DMS114 treated with DMSO at 0.1 percent for 48 hours (cell line): ENCODE measurements at regions not wholly inside any gene's neighbourhood (a gene's known extent, or its start where the extent isn't known, plus 50 kb on each side); places are given as distances from the start of the nearest gene placed in this dataset.

Experiments used
- DNase-seq: peaks from one replicate; lab custom pipeline; 2025; ENCODE audit not compliant: unreplicated experiment; lab: John Stamatoyannopoulos, UW

DNA sequence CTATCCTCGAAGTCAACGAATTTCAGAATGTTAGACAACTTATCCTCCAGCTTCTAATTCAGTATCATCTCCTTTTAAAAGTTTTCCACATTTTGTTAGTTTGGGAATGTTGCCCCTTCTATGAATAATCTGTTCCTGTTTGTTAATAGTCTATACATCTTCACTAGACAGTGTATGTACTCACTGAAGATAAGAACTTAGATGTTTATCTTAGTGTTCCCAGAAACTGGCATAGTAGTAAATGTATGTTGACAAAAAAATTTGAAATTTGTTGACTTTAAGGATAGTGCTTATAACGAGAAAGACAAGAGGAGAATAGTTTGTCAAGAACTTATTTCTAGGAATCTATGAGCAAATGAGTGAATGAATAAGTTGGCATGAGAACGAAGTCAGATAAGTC is 162.0 kb upstream of the GULP1 start:
- no peak for DNase-seq

DNA sequence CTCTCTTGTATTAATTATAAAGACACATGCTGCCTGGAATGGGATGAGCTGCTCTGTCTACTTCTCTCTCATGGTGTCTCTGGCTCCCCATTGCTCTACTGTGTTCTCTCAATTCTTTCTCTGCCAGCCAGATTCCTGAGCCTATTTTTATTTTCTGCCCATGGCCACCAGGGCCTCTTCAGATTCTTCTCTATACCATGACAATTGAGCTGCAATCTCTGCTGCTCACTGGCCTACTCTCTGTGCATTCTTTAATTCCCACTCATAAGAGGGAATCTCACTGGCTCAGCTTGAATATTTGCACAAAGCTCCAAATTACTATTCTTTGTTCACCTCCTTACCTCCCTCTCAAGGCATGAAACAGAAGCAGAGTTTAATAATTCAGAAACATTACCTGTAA is 161.4 kb upstream of the GULP1 start:
- DNase-seq = no peak

DNA sequence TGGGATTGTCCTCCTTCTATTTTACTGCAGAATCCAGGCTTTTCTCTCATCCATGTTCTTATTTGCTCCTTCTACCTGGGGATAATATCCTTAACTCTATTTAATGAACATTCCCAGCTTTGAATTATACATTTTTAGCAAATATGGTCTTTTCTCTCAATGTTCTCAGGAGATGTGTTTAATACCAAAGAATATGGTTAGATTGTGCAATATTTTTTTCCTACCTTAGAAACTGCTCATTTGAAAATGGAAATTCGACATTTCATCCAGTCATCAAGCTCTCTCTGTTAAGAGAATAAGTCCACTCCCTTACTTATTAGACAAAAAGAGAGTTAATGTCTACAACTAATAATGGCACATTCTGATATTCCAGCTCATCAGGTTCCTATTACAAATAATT is 160.4 kb upstream of the GULP1 start:
- no peak for DNase-seq

DNA sequence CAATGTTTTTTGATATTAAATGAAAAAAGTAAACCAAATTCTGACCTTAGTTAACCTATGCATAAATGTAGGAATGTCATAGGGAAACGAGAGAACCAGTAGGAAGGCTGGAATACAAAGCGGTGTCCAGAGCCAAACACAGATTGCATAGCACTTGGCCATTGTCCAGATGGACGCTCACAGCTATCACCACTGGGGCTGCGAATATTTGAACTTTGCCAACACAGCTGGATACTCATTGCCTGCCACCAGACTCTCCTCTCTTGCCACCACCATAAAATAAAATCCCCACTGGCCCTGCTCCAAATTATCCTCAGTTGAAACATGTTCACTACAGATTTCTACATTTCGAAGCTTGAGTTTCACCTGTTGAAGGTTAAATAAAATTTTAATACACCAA is 159.3 kb upstream of the GULP1 start:
- DNase-seq = no peak

DNA sequence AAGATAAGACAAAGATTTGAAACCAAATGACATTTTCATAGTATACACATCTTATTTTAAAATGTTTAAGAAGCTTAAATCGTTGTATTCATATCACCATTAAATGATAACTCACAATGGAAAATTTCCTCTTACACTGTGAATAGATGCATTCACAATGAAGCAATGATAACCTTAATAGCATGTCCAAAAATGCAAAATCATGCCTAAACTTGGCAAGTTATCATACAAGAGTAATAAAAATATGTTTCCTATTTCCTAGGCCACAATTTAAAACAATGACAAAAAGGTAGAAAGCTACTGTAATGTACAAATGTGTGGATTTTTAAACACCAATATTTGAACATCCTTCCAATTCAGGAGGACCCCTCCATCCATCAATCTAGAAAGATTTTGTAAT is 157.4 kb upstream of the GULP1 start:
- no peak for DNase-seq

DNA sequence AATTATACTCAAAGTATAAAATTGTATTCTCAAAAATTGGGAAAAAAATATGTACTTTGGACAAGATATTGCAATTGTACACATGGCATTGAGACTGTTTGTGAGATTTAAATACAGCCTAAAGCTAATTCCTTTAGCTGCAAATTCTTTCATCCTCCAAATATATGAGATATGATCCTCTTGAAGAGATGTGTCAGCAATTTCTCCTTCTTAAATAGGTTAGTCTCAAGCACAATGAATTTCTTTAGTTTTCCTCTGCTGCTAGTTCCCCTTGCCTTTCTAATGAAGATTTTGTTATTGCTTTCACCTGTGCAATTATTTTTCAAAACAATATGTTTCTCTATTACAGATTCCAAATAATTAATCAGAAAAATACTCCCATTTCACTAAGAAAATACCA is 153.4 kb upstream of the GULP1 start:
- DNase-seq = no peak

DNA sequence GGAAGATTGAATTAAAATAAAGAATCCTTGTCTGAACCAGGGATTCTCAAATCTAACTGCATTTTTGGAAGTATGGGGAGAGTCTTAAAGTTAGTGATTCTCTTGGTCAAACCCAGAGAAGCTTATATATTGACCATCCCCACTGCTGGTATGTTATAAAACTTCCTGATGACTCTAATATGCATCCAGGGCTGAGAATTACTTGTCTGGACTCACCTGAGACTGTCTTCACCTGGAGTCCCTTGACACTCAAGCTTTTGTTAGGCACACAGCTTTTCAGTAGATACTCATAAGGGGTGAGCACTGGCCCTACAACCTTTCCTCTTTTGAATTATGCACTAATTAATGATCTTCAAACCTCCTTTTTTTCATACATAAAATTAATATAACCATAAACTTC is 149.6 kb upstream of the GULP1 start:
- no peak for DNase-seq

DNA sequence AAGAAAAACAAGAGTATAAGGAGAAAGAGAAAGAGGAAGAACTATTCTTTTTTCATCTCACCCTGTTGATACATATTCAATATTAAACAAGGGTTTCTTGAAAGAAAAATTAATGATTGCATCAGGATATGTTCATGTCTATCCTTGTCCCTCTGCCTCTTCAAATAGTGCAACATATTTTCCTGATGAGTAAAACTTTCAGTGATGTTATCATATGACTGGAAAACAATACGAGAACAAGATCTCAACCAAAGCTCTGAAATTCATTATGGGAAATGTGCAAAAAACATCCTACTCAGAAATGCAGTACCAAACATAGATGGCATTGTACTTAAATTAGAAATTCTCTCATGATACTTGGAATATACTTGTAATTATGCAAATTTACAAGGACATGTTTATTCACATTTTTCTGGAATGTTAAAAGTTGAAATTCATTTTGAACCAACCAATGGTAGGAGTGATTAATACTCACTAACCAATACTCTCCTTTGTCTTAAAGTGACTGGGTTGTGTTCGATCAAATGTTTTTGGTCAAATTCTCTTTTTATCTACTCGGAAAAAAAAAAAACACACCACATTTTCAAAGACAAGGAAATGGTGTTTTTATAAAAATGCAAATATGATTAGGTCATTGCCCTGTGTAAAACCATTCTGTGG is 148.9 kb upstream of the GULP1 start:
- DNase-seq = no peak

DNA sequence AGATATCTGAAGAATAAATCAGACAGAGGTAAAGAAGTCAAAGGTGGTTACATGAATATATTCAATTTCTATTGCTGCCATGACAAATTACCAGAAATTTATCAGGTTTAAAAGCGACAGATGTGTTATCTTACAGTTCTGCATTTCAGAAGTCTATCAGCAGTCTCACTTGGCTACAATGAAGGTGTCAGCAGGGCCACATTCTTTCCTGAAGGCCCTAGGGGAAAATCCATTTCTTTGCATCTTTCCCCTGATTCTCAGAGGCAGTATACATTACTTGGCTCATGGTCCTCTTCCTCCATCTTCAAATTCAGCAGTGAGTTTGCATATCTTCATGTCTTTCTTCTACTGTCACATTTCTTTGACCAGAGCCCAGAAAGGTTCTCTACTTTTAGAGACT is 145.8 kb upstream of the GULP1 start:
- DNase-seq = no peak

DNA sequence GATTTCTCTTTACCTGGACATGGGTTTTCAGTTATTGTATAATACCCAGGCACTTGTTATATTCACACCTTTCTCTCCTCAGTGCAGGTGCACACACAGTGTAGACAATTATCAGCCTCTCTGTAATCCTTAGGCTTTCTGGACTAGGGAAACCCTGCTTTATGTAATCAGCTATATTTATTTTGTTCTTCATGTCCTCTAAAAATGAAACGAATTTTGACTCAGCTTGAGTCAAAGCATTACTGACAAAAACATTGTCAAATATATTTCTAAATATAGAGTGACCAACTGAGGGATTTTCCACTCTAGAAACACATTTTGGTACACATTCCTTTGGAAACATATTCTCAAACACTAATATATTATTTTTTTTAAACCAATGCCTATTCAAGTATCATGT is 144.8 kb upstream of the GULP1 start:
- no peak for DNase-seq

DNA sequence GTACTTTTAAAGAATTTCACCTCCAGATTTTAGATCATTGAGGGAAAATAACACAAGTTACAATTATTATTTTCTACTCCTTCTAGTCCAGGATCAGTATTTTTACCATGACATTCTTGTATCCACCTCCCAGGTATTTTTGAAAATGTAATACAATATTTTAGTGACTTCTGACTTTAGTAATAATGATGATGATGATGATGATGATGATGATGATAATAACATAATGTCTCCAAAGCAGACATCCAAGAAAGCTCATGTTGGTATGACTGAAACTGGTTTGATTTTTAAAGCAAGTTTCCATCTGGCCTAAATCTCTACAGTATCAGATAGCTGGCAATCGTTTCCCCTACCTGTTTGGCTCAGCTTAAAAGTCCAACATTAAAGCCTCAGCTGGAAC is 140.0 kb upstream of the GULP1 start:
- DNase-seq = no peak

DNA sequence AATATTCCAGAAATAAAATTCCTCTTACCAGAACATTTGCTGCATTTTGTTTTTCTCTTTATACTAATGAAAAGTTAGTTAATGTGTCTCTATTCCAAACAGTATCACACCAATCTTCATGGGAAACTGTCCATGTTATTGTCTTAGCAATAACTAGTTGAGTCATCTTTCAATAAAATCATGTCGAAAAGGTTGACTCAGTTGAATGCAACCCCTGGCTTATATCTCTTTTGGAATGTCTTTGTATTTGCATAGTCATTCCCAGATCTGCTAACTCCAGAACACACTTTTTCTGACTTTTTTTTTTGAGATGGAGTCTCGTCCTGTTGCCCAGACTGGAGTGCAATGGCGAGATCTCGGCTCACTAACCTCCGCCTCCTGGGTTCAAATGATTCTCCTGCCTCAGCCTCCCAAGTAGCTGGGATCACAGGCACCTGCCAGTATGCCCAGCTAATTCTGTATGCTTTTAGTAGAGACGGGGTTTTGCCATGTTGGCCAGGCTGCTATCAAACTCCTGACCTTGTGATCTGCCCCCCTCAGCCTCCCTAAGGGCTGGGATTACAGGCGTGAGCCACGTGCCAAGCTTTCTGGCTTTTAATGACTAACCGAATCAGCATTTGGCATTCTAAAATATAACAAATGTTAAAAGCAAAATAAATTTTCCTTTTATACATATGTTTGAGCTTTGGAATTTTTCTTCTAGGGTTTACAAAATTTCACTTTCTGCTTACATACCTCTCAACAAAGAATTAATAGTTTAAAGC is 133.2 kb upstream of the GULP1 start:
- DNase-seq = no peak

DNA sequence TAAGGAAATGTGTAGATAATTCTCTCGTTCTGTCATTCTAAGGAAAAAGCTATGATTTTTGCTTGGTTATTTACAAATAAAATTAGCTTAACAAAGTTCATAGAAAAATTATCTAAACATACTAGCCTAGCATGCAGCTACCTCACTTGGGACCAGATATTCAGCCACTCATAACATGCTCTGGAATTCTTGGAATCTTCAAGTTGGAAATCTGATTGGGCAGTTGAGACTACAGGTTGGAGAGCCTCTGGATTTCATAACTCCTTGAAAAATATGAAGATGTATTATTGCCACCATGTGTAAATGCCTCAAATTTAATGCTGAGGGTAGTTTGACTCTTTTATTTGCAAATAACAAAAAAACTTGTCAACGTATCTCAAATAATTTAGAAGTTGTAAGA is 132.2 kb upstream of the GULP1 start:
- DNase-seq = no peak

DNA sequence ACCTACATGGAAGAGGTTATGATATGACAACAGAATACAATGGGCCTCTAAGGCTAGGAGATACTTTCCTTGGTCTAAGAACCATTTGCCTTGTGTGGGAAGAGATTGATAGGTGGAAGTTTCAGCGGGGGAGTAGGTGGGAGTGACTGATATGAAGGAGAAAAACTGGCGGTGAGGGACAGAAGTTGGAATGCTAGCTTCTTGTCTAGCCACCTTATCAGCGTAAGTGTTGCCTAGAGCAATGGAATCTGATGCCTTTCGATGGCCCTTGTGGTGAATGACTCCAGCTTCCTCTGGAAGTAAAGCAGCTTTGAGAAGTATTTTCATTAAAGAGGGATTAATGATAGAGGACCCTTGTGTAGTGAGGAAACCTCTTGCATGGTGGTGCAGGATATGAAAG is 121.3 kb upstream of the GULP1 start:
- no peak for DNase-seq

DNA sequence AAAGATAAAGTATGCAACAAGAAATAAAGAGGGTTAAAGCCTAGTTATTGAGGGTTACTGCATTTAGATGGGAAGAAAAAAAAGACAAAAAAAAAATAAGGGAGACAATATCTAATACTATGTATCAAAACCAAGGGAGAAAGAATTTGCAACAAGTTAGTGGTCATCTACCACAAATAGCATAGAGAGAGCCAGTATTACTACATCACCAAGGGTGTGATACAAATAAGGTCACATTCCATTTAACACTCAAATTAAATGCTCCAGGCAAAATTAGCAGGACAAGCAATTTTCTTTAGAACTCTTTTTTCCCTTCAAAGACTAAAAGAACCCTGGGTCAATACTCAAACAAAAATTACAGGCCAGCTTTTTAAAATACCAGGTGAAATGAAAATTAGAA is 115.1 kb upstream of the GULP1 start:
- DNase-seq = no peak

DNA sequence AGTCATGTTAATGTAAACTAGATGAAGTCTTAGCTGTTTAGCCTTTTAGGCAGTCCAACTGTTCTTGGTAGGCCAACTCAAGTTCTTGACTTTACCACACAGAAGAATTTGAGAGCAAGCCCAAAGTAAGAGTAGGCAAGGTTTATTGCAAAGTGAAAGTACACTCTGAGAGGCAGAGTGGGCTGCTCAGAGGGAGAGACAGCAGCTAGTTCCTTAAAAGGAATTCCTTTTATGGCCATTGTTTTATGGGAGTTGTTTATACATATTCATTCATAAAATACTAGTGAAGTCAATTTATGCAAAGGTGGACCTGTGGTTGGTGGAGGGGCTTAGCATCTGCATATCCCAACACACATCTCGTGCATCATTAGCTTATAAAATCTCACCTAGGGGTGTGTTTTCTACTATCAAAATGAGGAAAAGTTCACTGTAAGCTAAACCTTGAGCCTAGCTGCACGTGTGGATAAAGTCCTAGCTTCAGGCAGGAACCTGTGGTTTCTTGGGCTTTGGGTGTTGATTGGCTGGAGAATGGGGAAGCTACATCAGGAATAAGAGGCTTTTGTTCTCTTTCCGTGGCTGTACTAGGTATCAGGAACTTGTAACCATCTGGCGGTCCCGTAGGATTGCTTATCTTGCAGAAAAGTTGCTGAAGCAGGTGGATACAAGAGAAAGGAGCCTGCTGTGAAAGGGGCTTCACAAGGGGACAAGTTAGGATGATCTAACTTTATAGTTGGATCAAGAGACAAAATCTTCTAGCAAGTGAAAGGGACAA is 110.4 kb upstream of the GULP1 start:
- no peak for DNase-seq

DNA sequence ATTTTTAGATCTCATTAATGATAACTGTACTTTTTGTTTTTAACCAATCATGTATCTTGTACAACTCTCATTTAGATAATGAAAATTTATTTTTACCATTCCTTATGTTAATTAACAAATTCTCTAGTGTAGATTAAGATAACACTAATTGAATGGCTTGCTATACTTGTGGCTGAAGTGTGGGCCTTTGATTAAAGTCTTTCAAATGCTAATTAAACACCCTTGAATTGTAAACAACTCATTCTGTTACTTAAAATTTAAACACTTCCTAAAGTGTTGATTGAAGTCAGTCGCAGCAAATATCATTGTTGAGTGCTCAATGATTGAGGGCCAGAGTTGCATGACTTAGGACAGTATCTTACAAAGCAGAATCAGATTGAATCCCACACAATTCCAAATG is 109.8 kb upstream of the GULP1 start:
- no peak for DNase-seq

DNA sequence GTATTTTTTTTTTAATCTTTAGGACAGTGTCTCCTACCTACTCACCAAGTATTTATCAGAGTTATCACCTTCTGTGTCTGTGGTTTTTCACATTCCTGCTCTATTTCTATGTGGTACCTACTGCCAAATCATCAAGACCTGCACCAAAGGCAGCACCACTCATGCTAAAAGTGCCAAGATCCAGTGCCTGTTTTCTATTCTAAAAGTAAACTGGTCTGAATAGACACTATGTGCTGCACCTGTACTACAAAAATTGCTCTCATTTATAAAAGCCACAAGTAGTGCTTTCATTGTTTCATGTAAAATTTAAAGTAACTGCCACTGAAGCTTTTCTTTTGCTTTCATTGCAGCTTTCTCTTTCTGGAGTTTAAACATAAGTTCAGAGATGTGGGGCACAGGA is 103.9 kb upstream of the GULP1 start:
- DNase-seq = no peak

DNA sequence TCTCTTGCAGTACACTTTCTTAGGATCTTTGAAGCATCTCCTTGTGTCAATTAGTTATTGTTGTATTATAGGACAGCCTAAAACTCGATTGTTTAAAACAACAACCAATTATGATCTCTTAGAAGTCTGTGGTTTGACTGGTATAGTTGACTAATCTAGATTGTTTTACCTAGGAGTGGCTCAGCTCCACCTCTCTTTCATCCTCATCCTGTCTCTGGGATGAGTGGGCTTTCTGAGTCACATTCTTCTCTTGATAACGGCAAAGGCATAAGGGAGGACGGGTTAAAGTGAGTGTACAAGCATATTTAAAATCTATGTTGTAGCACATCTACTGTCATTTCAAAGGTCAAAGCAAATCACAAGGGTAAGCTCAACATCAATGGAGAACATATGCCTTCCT is 102.3 kb upstream of the GULP1 start:
- DNase-seq = no peak

DNA sequence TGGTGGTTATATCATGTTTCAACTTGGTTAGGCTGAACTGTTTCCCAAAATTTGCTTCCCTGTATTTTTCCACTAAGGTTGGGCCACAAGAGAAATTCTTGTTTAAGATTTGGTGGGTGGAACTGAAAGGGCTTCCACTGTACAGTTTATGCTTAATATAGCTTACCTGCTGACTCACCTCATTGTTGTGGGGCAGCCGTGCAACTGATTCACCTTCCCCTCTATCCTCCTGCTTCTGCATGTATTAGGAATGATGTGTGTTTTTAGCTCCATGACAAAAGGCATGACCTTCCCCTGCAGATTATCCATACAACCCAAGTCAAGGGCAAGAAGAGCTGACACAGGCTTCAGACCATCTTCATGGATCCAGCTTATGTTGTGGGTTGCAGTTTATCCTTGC is 98.4 kb upstream of the GULP1 start:
- no peak for DNase-seq

DNA sequence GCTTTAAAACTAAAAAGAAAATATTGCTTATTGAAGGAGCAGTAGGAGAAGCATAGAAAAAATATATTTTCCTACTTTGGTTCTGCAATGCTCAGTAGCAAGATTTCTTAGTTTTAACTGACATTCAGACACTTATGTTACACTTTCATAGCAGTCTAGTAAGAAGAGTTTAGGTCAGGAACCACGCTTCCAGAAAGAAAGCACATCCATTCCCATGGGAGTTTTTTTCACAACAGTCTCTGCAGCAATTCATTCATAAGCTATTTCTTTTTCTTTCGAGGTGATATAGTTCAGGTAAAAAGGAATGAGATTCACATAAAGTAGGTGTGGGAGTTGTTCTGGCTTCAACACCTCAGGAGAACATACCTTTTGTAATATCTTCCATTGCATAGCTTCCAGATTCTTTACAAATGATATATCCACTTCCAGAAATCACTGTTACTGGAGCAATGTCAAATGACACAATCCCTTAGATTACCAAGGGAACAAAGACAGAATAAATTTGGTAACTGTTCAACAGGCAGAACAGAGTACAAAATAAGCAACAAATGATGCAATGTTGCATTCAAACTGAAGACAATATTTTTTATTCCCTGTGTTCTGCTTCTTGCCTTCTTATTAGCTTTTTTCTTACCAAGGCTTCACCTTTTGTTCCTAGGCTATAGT is 95.2 kb upstream of the GULP1 start:
- no peak for DNase-seq

DNA sequence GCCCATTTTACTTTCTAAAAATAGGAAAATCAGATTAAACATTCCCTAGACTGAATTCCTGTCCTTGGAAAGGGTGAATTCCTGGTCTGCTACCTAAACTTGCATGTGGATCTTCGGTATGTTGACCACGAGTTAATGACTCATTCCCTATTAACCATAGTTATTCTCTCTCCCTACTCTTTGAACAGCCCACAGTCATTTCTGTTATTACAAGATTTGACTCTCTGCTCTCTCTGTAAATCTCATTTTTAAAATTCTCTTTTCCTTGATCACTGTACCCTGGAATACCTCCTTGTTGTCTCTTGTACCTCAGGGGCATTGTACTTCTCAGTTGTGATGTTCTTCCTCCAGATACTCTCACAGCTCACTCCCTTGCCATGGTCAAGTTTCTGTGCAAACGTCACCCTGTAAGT is 92.0 kb upstream of the GULP1 start:
- no peak for DNase-seq
